ENCODE measurements at regions not wholly inside any gene's neighbourhood (a gene's known extent, or its start where the extent isn't known, plus 50 kb on each side); places are given as distances from the start of the nearest gene placed in this dataset.

DNA sequence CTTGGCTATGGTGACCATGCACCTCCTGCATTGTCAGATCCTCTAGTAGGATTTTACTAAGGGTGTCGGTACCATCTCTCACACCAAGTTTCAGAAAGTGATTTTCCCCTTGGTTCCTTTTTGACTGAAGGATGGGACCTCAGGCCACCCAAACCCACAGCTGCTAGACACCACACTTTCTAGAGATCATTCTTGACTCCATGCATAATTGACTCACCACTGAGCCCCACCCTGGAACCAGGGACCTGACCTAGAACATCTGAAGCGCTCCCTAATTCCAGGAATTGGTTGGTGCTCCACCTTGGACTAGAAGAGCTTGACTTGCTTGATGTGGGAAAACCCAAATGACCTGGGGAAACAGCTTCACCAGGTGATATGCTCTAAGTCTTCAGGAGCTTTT lies 206.8 kb upstream of the EGLN3 start:
- dilution Hi-C loops (cut with MboI; ENCODE audit: extremely low pct_ligation_motif_present, low sequenced_read_pairs) = no loop called here
- POLR2A ChIA-PET = no interaction called here
- no peak overlapping the region for H3K27ac ChIP-seq (ENCODE audit: insufficient read depth, low read depth, low read length)
- CTCF ChIA-PET = no interaction called here
- no peak overlapping the region for H3K9ac ChIP-seq (replicated peaks; ENCODE audit: extremely low read depth, insufficient read depth, low read length)
- H3K36me3 ChIP-seq (ENCODE audit: control insufficient read depth in 2 of 2, extremely low read depth in 1 of 2, insufficient read depth in 2 of 2, low read length in 2 of 2) = no peaks in the 10 kb centered on the region
- no peaks in the 10 kb centered on the region for H4K20me1 ChIP-seq (replicated peaks; ENCODE audit: control insufficient read depth, extremely low read depth, insufficient read depth, low read length)
- H3K9me3 ChIP-seq (replicated peaks; ENCODE audit: control insufficient read depth, insufficient read depth, low read length) = no peaks in the 10 kb centered on the region
- no peak overlapping the region for H3K4me3 ChIP-seq (replicated peaks in 1 of 3; ENCODE audit: insufficient read depth in 1 of 3, low read depth in 1 of 3, low read length in 3 of 3)
- no peak overlapping the region for H3K4me2 ChIP-seq (ENCODE audit: insufficient read depth, low read length)
- H2AFZ ChIP-seq (ENCODE audit: low read depth, low read length) = no peak overlapping the region
- FAIRE-seq (no peak), DNase-seq (ENCODE audit: low read depth, low spot score) (no peak)
- no peaks in the 10 kb centered on the region for H3K4me1 ChIP-seq (ENCODE audit: control insufficient read depth, extremely low read depth, insufficient read depth, low read length)
- no peaks in the 10 kb centered on the region for H3K9me1 ChIP-seq (replicated peaks; ENCODE audit: control insufficient read depth, extremely low read depth, insufficient read depth, low read length)
- no TSS peak for BruUV-seq (replicated peaks)
- H3K79me2 ChIP-seq (ENCODE audit: control insufficient read depth, insufficient read depth, low read length) = no peaks in the 10 kb centered on the region
- no peaks in the 10 kb centered on the region for H3K27me3 ChIP-seq (ENCODE audit: control insufficient read depth in 2 of 2, insufficient read depth in 2 of 2, low read length in 2 of 2)
- TF ChIP-seq POLR2AphosphoS5 (IDR thresholded peaks at IDR 0.05; ENCODE audit: insufficient read depth, low read depth, low read length) = no peak
- TF ChIP-seq JUN (IDR thresholded peaks at IDR 0.05; ENCODE audit: borderline replicate concordance, insufficient read depth, insufficient read length, low read depth) = no peak
- TF ChIP-seq MYC (IDR thresholded peaks at IDR 0.05; ENCODE audit: low read depth, low read length) = no peak
- TF ChIP-seq, protein P1, sequence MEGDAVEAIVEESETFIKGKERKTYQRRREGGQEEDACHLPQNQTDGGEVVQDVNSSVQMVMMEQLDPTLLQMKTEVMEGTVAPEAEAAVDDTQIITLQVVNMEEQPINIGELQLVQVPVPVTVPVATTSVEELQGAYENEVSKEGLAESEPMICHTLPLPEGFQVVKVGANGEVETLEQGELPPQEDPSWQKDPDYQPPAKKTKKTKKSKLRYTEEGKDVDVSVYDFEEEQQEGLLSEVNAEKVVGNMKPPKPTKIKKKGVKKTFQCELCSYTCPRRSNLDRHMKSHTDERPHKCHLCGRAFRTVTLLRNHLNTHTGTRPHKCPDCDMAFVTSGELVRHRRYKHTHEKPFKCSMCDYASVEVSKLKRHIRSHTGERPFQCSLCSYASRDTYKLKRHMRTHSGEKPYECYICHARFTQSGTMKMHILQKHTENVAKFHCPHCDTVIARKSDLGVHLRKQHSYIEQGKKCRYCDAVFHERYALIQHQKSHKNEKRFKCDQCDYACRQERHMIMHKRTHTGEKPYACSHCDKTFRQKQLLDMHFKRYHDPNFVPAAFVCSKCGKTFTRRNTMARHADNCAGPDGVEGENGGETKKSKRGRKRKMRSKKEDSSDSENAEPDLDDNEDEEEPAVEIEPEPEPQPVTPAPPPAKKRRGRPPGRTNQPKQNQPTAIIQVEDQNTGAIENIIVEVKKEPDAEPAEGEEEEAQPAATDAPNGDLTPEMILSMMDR (IDR thresholded peaks at IDR 0.05; ENCODE audit: extremely low read depth in 1 of 2, insufficient read depth in 1 of 2, low read depth in 1 of 2, low read length in 2 of 2) = no peak
- TF ChIP-seq EZH2 (IDR thresholded peaks at IDR 0.05; ENCODE audit: borderline replicate concordance, low read depth, low read length, severe bottlenecking) = no peak
- TF ChIP-seq POLR2A (IDR thresholded peaks at IDR 0.05; ENCODE audit: low read depth, low read length) = no peak
- no peak for TF ChIP-seq FOS (IDR thresholded peaks at IDR 0.05; ENCODE audit: borderline replicate concordance, insufficient read depth, low read length)
- TF ChIP-seq, protein P2, sequence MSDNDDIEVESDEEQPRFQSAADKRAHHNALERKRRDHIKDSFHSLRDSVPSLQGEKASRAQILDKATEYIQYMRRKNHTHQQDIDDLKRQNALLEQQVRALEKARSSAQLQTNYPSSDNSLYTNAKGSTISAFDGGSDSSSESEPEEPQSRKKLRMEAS (IDR thresholded peaks at IDR 0.05; ENCODE audit: insufficient read depth, insufficient read length) = no peak
- no peak for TF ChIP-seq GATA2 (IDR thresholded peaks at IDR 0.05; ENCODE audit: insufficient read depth, insufficient read length, low read depth, low read length)
- intact Hi-C loops (cut with micrococcal nuclease) = no loop called here

Measured in endothelial cell of umbilical vein (primary cell).